ENCODE measurements at regions not wholly inside any gene's neighbourhood (a gene's known extent, or its start where the extent isn't known, plus 50 kb on each side); places are given as distances from the start of the nearest gene placed in this dataset.

DNA sequence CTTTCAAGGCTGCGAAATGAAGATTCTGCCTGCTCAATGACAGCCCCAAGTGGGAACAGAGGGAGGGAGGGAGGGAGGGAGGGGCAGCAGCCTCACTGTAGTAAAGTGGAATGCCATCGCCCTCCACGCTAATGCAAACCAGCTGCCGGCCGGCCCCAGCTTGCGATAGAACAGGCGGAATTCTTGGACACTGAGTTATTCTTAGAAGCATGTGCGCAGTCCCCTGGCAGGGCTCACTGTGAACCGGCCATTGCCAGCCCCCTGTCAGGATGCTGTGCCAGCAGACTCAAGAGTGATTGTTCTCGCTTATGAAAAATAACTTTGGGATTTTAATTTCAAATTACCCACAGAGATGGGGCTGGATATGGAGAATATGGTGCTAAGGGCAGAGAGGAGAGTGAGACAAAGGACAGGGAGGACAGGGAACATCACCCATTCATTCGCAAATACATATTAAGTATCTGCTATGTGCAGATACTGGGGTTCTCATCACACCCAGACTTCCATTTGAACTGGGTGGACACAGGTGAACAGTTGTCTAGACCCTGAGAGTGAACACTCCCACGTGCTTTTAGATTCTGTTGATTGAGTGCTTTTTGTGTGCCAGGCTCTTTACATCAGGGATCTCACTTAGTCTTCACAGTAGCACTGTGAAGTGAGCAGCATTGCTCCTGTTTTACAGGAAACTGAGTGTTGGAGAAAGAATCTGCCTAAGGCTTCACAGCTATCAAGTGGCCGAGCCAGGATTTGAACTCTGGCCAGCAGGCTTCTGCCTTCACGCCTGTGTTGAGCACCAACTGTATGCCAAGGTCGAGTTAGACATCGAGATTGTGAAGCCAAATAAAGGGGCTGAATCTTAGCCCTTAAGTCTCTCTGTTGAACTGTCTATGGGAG, 192.9 kb downstream of the C12orf75 start:
- TF ChIP-seq, protein P1, sequence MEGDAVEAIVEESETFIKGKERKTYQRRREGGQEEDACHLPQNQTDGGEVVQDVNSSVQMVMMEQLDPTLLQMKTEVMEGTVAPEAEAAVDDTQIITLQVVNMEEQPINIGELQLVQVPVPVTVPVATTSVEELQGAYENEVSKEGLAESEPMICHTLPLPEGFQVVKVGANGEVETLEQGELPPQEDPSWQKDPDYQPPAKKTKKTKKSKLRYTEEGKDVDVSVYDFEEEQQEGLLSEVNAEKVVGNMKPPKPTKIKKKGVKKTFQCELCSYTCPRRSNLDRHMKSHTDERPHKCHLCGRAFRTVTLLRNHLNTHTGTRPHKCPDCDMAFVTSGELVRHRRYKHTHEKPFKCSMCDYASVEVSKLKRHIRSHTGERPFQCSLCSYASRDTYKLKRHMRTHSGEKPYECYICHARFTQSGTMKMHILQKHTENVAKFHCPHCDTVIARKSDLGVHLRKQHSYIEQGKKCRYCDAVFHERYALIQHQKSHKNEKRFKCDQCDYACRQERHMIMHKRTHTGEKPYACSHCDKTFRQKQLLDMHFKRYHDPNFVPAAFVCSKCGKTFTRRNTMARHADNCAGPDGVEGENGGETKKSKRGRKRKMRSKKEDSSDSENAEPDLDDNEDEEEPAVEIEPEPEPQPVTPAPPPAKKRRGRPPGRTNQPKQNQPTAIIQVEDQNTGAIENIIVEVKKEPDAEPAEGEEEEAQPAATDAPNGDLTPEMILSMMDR (IDR thresholded peaks at IDR 0.05): no peak
- no peak for TF ChIP-seq EP300 (IDR thresholded peaks at IDR 0.05)
- no peak for TF ChIP-seq POLR2A (IDR thresholded peaks at IDR 0.05)
